ENCODE measurements at regions not wholly inside any gene's neighbourhood (a gene's known extent, or its start where the extent isn't known, plus 50 kb on each side); places are given as distances from the start of the nearest gene placed in this dataset.

GRCh38 chr1:31523012-31523411 lies 53.3 kb upstream of the TINAGL1 start:
- TF ChIP-seq CTCF (IDR thresholded peaks at IDR 0.05; ENCODE audit: low read depth, low read length, missing control alignments): no peak
- in situ Hi-C loops (cut with HindIII; ENCODE audit: low pct_ligation_motif_present, low sequenced_read_pairs): no loop called here
- no peak overlapping the region for H3K27ac ChIP-seq

GRCh38 chr1:31523769-31524168 lies 52.5 kb upstream of the TINAGL1 start:
- no peak overlapping the region for H3K27ac ChIP-seq
- H3K36me3 ChIP-seq (replicated peaks): no peaks in the 10 kb centered on the region
- TF ChIP-seq CTCF (IDR thresholded peaks at IDR 0.05; ENCODE audit: low read depth, low read length, missing control alignments): no peak
- H3K4me3 ChIP-seq (ENCODE audit: low read depth, low read length): no peak overlapping the region
- in situ Hi-C loops (cut with HindIII; ENCODE audit: low pct_ligation_motif_present, low sequenced_read_pairs): no loop called here
- no peaks in the 10 kb centered on the region for H3K27me3 ChIP-seq (replicated peaks)
- DNase-seq: no peak

More at GRCh38 chr1:31523012-31523411, 53.3 kb upstream of the TINAGL1 start:
- Histone ChIP-seq H3K36me3 (replicated peaks) (no peaks in the 10 kb centered on the region), H3K4me3 (ENCODE audit: low read depth, low read length) (no peak overlapping the region), H3K27me3 (replicated peaks) (no peaks in the 10 kb centered on the region)
- DNase-seq: no peak

- in situ Hi-C loops (cut with HindIII; ENCODE audit: low pct_ligation_motif_present, low sequenced_read_pairs): no loop called here
- Histone ChIP-seq H3K4me3 (ENCODE audit: low read depth, low read length) (no peak overlapping the region), H3K36me3 (replicated peaks) (no peaks in the 10 kb centered on the region), H3K27ac (no peak overlapping the region), H3K27me3 (replicated peaks) (no peaks in the 10 kb centered on the region)
- DNase-seq: no peak
- TF ChIP-seq CTCF (IDR thresholded peaks at IDR 0.05; ENCODE audit: low read depth, low read length, missing control alignments): no peak
These were observed 52.0 kb upstream of the TINAGL1 start for GRCh38 chr1:31524186-31524901.

Data from brain microvascular endothelial cell (primary cell).